HG03139 (cell line): ENCODE measurements at regions not wholly inside any gene's neighbourhood (a gene's known extent, or its start where the extent isn't known, plus 50 kb on each side); places are given as distances from the start of the nearest gene placed in this dataset.
A peak's percentile ranks its signal among the peaks of the same experiment; 100 is the strongest.

Source experiments
- ATAC-seq: cut with Tn5 transposase; IDR thresholded peaks from one replicate; pipeline ENCODE4 v1.9.1; 2021; ENCODE audit not compliant: unreplicated experiment

- ATAC-seq, result no peak
Observed at GRCh38 chr14:34025325-34026017, 74.6 kb upstream of the EGLN3 start.

DNA sequence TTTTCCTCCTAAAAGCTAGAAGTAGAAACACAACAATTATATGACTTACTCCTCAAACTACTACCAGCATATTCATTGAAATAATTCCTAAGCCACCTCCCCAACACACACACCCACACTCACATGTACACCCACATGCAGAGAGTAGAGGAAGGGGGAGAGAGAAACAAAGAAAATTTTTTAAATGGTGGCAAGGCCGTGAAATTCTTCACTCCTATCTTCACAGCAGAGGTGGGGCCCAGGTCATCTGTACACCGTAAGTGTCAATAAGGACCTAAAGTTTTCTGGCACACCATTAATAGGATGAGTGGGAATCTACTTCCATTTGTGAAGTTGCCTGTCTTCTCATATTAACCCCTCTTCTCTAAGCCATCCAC is 73.9 kb upstream of the EGLN3 start:
- no peak for ATAC-seq

GRCh38 chr14:34023824-34024767 is 73.2 kb upstream of the EGLN3 start:
- no peak for ATAC-seq

DNA sequence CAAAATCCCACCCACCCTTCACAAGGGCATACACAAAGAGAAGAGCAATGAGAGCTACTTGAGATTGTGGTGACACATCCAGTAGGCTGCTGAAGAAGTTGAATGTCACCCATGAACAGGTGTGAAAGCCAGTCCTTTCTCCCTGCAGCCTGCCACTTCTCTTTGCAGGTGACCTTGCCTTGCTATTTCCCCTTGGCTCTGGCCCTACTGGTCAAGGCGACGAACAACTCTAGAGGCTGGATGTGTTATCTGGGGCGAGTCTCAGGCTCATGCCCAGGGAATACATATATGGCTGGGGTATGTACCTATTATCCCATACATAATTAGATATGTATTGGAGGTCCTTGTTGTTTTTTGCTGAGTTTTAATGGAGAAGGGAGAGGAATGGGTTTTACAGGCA is 70.2 kb upstream of the EGLN3 start:
- ATAC-seq, result no peak

DNA sequence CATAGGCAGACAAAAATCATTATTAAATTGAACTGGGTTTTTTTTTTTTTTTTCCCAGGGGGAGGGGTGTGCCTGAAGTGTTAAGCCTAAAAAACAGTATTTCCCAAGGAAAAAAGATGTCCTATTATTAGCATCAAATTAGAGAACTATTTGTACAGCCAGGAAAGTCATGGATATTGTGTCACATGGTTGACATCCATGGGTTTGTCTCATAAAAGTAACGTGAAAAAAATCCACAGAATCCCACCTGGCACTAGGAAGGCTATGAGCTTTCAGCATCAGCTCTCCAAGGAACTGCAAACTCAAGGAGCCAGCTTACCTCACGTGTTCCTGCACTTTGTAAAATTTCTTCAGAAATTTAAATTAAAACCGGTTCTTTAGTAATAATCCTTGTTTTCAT is 69.1 kb upstream of the EGLN3 start:
- ATAC-seq, result no peak

DNA sequence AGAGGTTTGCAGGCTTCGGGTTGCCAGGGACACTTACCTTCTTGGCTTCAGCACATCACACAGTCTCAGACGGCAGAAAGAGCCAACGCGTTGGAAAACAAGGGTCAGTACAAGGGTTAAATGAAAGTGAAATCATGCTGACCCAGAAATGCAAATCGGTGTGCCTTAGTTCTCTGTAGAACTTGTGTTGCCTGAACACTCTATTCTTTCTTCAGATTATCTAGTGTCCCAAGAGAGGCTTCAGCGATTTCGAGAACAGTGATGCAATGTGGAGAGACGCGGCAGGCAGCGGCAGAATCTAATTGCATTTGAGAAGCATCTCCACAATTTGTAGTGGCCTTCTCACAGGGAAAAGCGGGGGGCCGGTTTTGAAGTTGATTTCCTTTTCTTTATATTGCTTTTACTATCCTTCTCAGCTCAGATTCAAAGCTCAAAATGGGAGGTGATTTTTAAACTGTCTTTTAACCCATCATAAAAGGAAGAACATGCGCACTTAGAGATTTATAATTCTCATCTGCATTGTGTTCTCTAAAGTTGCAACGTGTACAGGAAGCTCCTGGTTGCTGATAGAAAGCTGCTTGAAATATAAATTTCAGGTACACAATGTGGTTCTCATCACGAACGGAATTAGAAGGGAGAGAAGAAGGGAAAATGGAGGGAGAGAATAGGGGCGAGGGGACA is 67.8 kb upstream of the EGLN3 start:
- ATAC-seq, result peak; percentile 40

DNA sequence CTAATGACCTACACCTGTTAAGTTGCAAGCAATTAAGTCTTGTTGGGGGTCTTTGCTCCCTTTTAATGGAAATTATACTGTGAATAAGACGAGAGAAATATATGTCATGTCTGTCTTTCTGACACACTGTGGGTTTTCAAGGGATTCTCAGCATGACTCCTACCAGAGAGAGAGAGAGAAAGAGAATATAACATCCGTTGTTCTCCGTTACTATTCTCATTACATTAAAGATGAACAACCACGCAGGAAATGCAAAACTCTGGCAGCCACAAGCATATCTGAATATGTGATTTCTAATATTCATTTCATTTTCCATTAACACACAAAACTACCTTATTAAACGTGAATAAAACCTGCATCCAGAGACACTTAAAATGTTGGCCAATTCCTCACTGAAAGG is 67.3 kb upstream of the EGLN3 start:
- no peak for ATAC-seq

- ATAC-seq, result no peak
Observed at GRCh38 chr14:34015383-34015782, 64.5 kb upstream of the EGLN3 start.

DNA sequence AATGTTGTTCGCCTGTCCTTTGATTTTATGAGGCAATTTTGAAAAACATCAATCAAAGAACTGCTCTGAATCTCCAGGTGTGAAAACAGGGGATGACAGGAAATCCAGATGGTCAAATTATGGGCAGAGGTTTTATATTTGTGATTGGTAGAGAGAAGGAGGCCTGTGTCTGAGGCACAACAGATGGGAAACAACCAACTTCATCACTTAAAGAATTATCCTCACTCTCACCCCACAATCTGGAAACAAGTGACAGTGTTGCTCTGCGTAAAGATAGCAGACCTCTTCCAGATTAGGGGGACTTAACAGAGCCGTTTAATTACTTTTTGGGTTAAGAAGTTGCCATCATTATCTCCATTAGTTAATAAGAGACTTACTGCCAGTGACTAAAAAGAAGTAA is 64.1 kb upstream of the EGLN3 start:
- ATAC-seq, result no peak

- ATAC-seq, result peak; percentile 63
Observed at GRCh38 chr14:34013721-34014060, 62.8 kb upstream of the EGLN3 start.

- peak; percentile 67 for ATAC-seq
Observed at GRCh38 chr14:34012978-34013720, 62.3 kb upstream of the EGLN3 start.

DNA sequence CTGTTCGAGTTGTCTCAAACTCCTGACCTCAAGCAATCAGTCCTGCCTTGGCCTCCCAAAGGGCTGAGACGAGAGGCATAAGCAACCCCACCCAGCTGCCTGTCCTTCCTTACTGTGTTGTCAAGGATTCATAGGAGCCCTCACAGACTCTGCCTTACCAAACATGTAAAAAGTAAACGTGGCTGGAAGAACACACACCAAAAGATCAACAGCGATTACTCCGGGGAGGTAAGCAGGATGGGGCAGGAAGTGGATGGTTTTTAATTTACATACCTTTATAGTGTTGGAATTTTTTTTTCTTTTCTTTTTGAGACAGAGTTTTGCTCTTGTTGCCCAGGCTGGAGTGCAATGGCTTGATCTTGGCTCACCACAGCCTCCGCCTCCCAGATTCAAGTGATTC is 61.5 kb upstream of the EGLN3 start:
- ATAC-seq, result no peak

- no peak for ATAC-seq
Observed at GRCh38 chr14:34009956-34010355, 59.1 kb upstream of the EGLN3 start.

DNA sequence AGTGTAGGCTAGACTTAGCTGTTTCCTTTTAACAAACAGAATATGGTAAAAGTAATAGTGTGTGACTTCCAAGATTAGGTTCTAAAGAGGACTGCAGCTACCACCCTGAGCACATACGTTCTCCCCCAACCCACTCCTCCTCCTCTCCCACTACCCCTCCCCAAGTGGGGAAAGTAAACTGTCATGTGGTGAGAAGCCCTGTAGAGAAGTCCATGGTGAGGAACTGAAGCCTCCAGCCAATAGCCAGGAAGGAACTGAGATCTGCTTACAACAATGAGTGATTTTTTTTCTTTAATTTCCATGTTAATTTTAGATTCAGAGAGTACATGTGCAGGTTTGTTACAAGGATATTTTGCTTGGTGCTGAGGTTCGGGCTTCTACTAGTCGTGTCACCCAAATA is 57.0 kb upstream of the EGLN3 start:
- ATAC-seq, result no peak

- no peak for ATAC-seq
Observed at GRCh38 chr14:34005901-34006300, 55.0 kb upstream of the EGLN3 start.

- no peak for ATAC-seq
Observed at GRCh38 chr14:34004881-34005280, 54.0 kb upstream of the EGLN3 start.

DNA sequence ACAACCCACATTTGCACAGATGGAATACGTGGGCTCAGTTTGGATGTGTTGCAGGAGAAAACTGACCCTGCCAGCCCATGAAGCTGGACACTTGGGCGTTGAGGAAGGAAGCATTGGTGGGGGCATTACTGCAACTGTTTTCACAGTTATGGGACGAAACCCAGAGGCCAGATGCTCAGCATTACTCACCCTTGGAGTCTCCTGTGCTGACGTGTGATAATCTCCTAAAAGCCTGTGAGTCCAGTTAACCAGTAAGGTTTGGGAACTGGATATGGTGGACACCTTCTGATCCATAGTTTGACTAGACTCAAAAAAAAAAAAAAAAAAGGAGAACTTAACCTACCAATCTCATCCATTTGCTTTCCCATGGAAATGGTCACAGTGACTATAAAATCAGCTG is 52.8 kb upstream of the EGLN3 start:
- no peak for ATAC-seq

- no peak for ATAC-seq
Observed at GRCh38 chr14:34003082-34003668, 52.3 kb upstream of the EGLN3 start.
